Adipocyte (in vitro differentiated cells): ENCODE measurements at regions not wholly inside any gene's neighbourhood (a gene's known extent, or its start where the extent isn't known, plus 50 kb on each side); places are given as distances from the start of the nearest gene placed in this dataset.
"Not testable (repeated sequence)": the region's sequence is repeated elsewhere in the genome, so short reads cannot be mapped to it uniquely, and the experiment has no call there.

Source experiments
- DNase-seq: peaks from one replicate; pipeline ENCODE4 v3.0.0-alpha.2; 2015; ENCODE audit warnings: low read depth
- H3K27me3 ChIP-seq: replicated peaks from 2 replicates; pipeline ENCODE4 v1.7.0; 2013; ENCODE audit warnings: mild to moderate bottlenecking, low read length, moderate library complexity; ENCODE audit not compliant: control insufficient read depth, insufficient read depth
- H3K36me3 ChIP-seq: 2 replicates; pipeline ENCODE4 v1.7.0; 2013; ENCODE audit warnings: low read length, mild to moderate bottlenecking, moderate library complexity; ENCODE audit not compliant: control insufficient read depth, insufficient read depth, severe bottlenecking
- H3K4me1 ChIP-seq: 2 replicates; pipeline ENCODE4 v1.7.0; 2013; ENCODE audit warnings: mild to moderate bottlenecking, low read length, moderate library complexity; ENCODE audit not compliant: control insufficient read depth, insufficient read depth
- H3K4me3 ChIP-seq: 2 replicates; pipeline ENCODE4 v1.7.0; 2013; ENCODE audit warnings: mild to moderate bottlenecking, low read length, moderate library complexity
- H3K9ac ChIP-seq: 2 replicates; pipeline ENCODE4 v1.7.0; 2013; ENCODE audit warnings: mild to moderate bottlenecking, low read length, moderate library complexity
- H3K9me3 ChIP-seq: 2 replicates; pipeline ENCODE4 v1.7.0; 2013; ENCODE audit warnings: mild to moderate bottlenecking, low read length, moderate library complexity; ENCODE audit not compliant: control insufficient read depth

DNA sequence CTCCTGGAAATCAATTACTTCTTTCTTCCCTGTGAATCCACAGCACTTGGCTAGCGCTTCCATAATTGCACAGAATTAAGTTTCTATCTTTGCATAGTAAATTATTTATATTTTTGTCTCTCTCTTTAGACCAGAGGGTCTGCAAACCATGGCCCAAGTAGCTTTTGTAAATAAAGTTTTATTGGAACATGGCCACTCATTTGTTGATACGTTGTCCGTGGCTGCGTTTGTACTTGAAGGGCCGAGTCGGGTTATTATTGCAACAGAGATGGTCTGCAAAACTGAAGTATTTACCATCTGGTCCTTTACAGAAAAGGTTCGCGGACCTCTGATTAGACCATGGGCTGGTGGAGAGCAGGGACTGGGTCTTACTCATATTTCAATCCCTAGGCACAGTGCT, 102.5 kb downstream of the RPLP1 start:
- H3K9ac ChIP-seq = no peak overlapping the region
- DNase-seq = no peak
- H3K36me3 ChIP-seq = no peaks in the 10 kb centered on the region
- H3K27me3 ChIP-seq = peaks cover 15% of the 10 kb centered on the region
- no peak overlapping the region for H3K4me3 ChIP-seq
- H3K9me3 ChIP-seq = peaks cover 20% of the 10 kb centered on the region
- H3K4me1 ChIP-seq = peaks cover 29% of the 10 kb centered on the region

DNA sequence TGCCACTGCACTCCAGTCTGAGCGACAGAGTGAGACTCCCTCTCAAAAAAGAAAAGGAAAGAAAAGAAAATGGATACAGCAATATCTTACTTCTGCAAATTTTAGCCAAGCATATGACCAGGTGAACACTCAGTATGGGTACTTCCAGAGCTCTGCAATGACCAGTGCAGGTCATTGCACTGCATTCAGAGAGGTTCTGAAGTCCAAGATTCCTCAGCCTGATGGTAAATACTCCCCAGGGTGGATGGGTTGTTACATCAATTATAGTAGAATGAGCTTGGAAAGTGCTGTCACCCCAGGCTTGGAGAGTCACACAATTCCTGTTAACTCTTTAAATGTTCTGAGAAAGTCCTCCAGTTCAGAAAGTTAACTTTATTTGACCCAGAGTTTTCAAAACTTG, 103.7 kb downstream of the RPLP1 start:
- no peak overlapping the region for H3K4me3 ChIP-seq
- peaks cover 14% of the 10 kb centered on the region for H3K9me3 ChIP-seq
- peaks cover 29% of the 10 kb centered on the region for H3K4me1 ChIP-seq
- H3K9ac ChIP-seq = no peak overlapping the region
- no peaks in the 10 kb centered on the region for H3K36me3 ChIP-seq
- peak; percentile 14 for DNase-seq
- H3K27me3 ChIP-seq = peaks cover 10% of the 10 kb centered on the region

DNA sequence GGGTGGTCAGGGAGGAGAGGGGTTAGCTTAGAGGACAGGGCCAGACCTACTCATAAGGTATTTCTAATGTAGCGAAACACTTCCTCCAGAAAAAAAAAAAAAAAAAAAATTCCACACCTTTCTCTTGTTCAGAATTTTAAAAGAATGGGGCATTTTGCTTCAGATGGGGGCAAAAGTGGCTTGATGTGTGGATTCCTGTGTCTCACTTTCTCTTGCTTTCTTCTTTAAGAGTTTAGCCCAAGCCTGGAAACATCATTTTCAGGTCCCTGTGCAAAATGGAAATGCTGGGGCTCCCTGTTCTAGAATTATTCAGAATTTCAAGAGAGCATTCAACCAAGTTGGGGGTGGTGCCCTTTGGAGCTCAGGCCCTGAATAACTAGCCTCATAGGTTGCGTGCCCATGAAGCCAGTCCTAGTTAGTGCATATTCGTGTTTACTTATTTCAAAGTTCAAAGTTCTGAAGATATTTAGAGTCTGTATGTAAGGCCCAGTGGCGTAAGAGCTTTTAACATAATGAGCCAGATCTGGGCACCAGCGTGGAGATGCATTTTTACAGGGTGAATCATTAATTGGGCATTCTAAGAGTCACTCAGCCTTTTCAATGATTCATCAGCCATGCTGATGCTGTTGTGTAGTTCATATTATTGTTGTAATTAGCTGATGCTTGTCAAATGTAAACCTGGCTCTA, 104.5 kb downstream of the RPLP1 start:
- H3K27me3 ChIP-seq = peaks cover 17% of the 10 kb centered on the region
- H3K4me1 ChIP-seq = peaks cover 29% of the 10 kb centered on the region
- peak; percentile 98 for DNase-seq

DNA sequence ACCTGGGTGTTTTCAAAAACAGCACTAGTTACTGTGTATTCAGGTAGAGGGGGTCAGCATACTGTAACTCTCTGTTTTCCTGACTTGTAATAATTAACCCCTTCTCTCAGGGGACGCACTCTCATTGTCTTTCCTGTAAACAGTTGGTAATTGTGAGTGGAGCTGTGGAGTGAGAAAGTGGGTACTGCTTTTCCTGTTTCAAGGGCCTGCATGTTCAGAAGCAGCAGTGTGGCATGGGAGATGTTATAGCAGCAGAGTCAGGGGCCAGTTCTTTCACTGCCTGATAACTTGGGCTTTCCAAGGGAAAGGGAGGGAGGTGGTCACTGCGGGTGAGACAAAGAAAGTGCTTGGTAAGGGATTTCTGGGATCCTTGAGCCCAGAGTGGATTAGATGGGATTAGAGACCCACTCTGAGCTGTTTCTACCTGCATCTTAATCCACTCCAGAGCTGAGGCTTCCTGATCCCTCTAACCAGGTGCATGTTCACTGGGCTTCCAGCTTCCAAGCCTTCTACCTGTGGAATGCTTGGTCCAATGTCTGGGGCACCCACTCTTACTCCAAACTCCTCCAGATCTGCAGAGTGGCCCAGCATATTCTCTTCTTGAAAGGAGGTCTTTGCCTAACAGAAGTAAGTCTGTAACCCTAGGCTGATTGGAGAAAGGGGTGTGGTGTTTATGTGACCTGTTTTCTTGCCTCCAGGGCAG, 105.2 kb downstream of the RPLP1 start:
- no peaks in the 10 kb centered on the region for H3K36me3 ChIP-seq
- peaks cover 12% of the 10 kb centered on the region for H3K27me3 ChIP-seq
- no peak for DNase-seq
- H3K4me3 ChIP-seq = no peak overlapping the region
- H3K9me3 ChIP-seq = no peaks in the 10 kb centered on the region
- peaks cover 29% of the 10 kb centered on the region for H3K4me1 ChIP-seq
- no peak overlapping the region for H3K9ac ChIP-seq

More for the DNA sequence above, 104.5 kb downstream of the RPLP1 start:
- Histone ChIP-seq H3K9ac (peak overlapping the region; percentile 17), H3K9me3 (peaks cover 6% of the 10 kb centered on the region), H3K36me3 (no peaks in the 10 kb centered on the region), H3K4me3 (no peak overlapping the region)

DNA sequence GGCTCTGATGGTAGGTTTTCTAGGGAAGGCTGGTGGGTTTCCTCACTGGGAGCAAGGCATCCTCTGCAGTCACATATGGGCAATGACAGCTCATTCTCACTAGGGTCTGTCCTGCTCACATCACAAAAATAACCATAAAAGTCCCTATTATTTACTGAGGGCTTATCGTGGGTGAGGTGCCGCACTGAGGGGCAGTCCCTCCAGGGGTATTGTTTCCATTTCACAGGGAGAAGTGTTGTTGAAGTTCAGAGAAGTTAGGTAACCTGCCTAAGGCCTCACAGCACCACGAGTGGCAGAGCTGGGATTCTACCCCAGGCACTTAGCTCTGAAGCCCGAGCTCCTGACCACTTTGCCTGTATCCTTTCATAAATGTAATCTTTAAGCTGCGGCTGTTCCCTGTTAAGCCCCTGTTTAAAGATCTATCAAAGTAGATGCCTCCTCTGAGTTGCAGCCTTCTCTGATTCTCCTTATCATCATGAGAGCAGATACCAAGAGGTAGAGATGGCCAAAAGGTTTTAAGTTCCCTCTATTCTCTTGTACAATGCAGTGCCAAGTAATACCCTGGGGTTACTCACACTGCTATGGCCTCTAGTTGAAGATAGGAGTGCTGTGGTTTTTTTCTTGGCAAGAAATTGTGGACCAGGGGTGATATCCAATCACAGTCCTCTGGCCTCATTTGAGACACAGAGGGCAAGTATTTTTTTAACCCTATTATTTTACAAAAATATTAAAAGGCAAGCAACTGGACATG, 107.0 kb downstream of the RPLP1 start:
- DNase-seq = peak; percentile 22
- Histone ChIP-seq H3K4me1 (peaks cover 29% of the 10 kb centered on the region), H3K36me3 (no peaks in the 10 kb centered on the region), H3K27me3 (peaks cover 12% of the 10 kb centered on the region), H3K9me3 (no peaks in the 10 kb centered on the region), H3K4me3 (no peak overlapping the region), H3K9ac (no peak overlapping the region)

DNA sequence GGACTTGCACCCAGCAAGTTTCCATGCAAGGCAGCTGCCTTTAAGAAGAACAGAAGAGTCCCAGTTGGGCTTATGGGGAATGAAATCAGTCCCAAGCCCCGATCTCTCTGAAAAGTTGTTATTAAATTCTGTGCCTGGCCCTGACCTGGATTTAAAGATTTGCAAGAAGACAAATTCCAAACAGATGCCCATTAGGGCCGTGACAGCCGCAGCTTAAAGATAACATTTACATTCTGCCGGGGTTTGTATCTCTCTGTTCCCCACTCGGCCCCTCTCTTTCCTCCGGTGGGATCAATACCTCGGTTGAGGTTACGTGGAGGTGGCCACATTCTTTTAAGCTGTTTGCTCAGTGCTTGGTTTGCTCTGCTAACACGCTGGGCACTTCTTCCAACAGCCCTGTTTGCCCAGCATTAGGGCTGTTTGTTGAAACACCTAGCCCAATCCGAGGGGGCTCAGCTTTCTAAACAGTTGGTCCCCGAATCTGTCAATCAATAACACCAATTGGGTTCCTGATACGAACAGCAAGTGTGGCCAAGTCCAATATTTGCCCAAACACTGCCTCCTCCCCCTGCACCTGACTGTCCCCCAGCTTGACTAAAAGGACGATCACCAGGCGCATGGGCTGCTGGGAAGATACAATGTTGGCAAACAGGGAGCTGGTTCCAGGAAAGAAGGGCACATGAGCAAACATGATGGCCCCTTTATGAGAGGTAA, 108.6 kb downstream of the RPLP1 start:
- H3K4me1 ChIP-seq = peaks cover 27% of the 10 kb centered on the region
- H3K9ac ChIP-seq = no peak overlapping the region
- H3K4me3 ChIP-seq = no peak overlapping the region
- no peaks in the 10 kb centered on the region for H3K36me3 ChIP-seq
- DNase-seq = no peak
- no peaks in the 10 kb centered on the region for H3K9me3 ChIP-seq
- H3K27me3 ChIP-seq = peaks cover 12% of the 10 kb centered on the region

DNA sequence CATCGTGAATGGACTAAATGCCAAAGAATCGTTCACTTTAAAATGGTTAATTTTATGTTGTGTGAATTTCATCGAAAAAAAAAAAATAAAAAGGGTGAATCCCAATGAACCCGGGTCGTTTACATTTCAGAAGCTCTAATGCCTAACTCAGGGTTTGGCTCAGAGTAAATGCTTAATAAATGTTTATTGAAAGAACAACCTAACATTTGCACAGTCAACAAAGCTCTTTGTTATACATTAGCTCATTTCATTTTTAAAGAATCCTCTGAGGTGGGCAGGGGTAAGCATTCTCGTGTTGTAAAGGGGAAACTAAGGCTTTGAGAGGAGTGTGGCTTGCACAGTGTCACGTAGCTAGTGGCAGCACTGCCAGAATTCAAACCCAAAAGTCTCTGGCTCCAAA, 109.5 kb downstream of the RPLP1 start:
- peaks cover 12% of the 10 kb centered on the region for H3K27me3 ChIP-seq
- H3K4me3 ChIP-seq = no peak overlapping the region
- no peaks in the 10 kb centered on the region for H3K9me3 ChIP-seq
- H3K36me3 ChIP-seq = no peaks in the 10 kb centered on the region
- H3K9ac ChIP-seq = no peak overlapping the region
- H3K4me1 ChIP-seq = peaks cover 18% of the 10 kb centered on the region
- DNase-seq = no peak

DNA sequence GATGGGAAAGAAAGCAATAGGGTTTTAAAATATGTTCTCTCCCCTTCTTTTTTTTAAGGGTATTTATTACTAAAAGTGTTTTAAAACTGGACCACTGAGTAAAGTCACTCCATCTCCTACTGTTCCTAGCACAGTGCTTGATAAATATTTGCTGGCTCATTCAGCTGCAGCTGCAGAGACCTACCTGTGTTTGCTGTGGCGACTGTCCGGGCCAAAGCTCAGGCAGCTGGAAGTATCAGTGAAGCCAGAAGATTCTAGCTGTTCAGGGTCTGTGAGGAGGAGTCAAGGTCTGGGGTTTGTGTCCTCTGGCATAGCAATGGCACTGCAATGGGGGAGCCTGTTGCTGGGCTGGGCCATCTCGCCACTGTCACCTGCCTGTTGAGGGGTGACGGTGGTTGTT, 109.9 kb downstream of the RPLP1 start:
- Histone ChIP-seq H3K4me1 (peaks cover 14% of the 10 kb centered on the region), H3K9me3 (no peaks in the 10 kb centered on the region), H3K4me3 (no peak overlapping the region), H3K9ac (no peak overlapping the region), H3K27me3 (peaks cover 12% of the 10 kb centered on the region), H3K36me3 (no peaks in the 10 kb centered on the region)
- DNase-seq = no peak

DNA sequence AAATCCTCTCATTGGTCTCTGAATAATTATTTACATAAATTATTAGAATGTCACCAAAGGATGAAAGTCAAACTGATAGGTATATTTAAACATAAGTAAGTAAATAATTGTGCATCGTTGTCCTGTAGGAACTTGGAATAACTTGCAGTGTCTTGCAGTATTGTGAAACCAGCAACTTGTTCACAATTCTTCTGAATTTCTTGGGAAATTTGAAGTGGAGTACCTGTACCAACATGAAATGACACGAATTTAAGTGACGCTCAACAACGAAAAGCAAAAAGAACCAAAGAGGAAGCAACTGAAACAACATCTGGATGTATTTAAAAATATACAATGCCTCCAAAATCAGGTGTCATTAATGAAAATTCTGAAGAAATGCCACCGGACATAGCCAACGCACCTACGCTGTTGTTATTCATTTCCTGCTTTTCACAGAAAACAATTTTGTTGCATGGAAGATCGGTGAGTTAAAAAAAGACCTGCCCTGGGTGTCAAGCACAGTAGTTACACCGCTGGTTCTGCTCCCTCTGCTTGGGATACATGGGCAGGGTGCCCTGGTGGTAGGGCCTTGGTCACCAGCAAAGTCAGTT, 112.5 kb downstream of the RPLP1 start:
- Histone ChIP-seq H3K4me3 (no peak overlapping the region), H3K4me1 (peaks cover 12% of the 10 kb centered on the region), H3K9me3 (no peaks in the 10 kb centered on the region), H3K9ac (no peak overlapping the region), H3K27me3 (peaks cover 12% of the 10 kb centered on the region), H3K36me3 (no peaks in the 10 kb centered on the region)
- DNase-seq = no peak

DNA sequence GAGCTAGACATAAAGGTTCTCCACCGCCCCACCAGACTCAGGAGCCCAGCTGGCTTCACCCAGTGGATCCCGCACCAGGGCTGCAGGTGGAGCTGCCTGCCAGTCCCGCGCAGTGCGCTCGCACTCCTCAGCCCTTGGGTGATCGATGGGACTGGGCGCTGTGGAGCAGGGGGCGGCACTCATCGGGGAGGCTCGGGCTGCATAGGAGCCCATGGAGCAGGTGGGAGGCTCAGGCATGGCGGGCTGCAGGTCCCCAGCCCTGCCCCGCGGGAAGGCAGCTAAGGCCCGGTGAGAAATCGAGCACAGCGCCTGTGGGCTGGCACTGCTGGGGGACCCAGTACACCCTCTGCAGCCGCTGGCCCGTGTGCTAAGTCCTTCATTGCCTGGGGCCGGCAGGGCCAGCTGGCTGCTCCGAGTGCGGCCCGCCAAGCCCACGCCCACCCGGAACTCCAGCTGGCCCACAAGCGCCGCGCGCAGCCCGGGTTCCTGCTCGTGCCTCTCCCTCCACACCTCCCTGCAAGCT, 114.7 kb downstream of the RPLP1 start:
- H3K4me1 ChIP-seq = peaks cover 12% of the 10 kb centered on the region
- not testable (repeated sequence) for DNase-seq, H3K4me3 ChIP-seq, H3K36me3 ChIP-seq, H3K9ac ChIP-seq, H3K27me3 ChIP-seq, H3K9me3 ChIP-seq
